RWPE1 (cell line): ENCODE measurements at regions not wholly inside any gene's neighbourhood (a gene's known extent, or its start where the extent isn't known, plus 50 kb on each side); places are given as distances from the start of the nearest gene placed in this dataset.

ENCODE experiments used
- CTCF ChIA-PET: fragments of 350-600 bp; sonication (Branson Sonifier 250); formaldehyde crosslinking; extraction: SDS; loops from one replicate; lab custom pipeline; 2021; lab: Yijun Ruan, JAX
- POLR2A ChIA-PET: fragments of 400-600 bp; formaldehyde crosslinking; extraction: SDS; loops from one replicate; lab custom pipeline; 2020; ENCODE audit warnings: antibody characterized with exemption; ENCODE audit not compliant: low non-redundant PET; lab: Yijun Ruan, JAX
- DNase-seq: peaks from one replicate; pipeline ENCODE4 v3.0.0; 2012; ENCODE audit warnings: low spot score
- H3K27ac ChIP-seq: fragments of 450-650 bp; 2 replicates; pipeline ENCODE4 v1.5.1; 2017
- TF ChIP-seq, protein P1 (sequence below): fragments of 450-650 bp; conservative IDR thresholded peaks from 2 replicates; pipeline ENCODE4 v1.5.1; 2017; ENCODE audit warnings: low read depth, mild to moderate bottlenecking

DNA sequence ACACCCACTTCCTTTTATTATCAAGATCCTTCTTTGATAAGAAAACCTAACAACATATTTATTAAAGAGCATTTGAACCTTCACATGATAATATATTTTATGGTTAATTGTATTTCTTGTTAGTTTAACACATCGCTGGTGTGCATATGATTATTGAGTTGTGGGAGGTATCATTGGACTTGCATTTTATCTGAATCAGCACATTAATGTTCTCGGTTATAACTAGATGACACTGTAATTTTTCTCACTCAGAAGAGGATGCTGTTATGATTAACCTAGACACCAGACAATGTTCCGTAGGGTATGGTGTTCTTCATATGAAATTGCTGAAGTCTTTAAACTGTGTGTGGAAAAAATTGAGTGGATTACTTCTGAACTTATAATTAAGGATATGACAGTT is 1188.3 kb upstream of the EPHA6 start:
- DNase-seq: no peak
- ChIA-PET CTCF (no interaction called here), POLR2A (no interaction called here)
- TF ChIP-seq, protein P1, sequence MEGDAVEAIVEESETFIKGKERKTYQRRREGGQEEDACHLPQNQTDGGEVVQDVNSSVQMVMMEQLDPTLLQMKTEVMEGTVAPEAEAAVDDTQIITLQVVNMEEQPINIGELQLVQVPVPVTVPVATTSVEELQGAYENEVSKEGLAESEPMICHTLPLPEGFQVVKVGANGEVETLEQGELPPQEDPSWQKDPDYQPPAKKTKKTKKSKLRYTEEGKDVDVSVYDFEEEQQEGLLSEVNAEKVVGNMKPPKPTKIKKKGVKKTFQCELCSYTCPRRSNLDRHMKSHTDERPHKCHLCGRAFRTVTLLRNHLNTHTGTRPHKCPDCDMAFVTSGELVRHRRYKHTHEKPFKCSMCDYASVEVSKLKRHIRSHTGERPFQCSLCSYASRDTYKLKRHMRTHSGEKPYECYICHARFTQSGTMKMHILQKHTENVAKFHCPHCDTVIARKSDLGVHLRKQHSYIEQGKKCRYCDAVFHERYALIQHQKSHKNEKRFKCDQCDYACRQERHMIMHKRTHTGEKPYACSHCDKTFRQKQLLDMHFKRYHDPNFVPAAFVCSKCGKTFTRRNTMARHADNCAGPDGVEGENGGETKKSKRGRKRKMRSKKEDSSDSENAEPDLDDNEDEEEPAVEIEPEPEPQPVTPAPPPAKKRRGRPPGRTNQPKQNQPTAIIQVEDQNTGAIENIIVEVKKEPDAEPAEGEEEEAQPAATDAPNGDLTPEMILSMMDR: no peak
- H3K27ac ChIP-seq: no peak overlapping the region

DNA sequence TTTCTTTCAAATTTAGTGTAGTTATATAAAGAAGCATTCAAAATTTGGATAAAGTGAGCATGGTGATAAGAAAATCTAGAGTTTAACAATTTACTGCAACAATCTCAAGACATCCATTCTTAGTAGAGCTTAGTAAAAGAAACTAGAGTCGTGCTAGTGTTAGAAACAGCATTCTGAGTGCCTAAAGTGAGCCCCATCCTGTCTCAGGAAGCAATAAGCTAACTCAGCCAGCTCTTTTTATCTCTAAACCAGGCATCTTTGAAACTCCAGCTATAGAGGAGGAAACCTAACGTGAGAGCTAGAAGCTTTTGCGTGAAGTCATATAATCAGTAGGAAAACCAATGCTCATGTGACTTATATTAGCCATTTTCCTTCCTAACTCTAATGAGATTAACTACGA is 1187.1 kb upstream of the EPHA6 start:
- TF ChIP-seq, protein P1: no peak
- CTCF ChIA-PET: no interaction called here
- POLR2A ChIA-PET: no interaction called here
- H3K27ac ChIP-seq: no peak overlapping the region
- DNase-seq: no peak

DNA sequence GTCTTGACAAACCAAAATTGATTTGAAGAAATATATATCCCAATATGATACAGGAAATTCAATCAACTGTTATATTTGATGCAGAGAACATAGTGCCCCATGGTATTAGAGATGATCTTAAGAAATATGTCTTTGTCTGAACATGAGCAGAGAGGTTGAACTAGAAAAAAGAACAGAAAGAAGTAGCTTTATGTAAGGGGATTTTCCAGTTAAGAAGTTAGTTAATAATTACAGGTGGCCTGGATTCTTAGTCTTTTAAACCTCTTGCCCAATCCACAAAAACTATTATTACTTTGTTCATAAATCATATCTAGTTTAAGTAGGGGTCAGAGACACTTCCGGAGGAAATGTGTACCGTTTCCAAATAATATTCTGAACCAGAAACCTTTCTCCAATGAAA is 1186.7 kb upstream of the EPHA6 start:
- CTCF ChIA-PET: no interaction called here
- POLR2A ChIA-PET: no interaction called here
- no peak for DNase-seq
- TF ChIP-seq, protein P1: no peak
- H3K27ac ChIP-seq: no peak overlapping the region

DNA sequence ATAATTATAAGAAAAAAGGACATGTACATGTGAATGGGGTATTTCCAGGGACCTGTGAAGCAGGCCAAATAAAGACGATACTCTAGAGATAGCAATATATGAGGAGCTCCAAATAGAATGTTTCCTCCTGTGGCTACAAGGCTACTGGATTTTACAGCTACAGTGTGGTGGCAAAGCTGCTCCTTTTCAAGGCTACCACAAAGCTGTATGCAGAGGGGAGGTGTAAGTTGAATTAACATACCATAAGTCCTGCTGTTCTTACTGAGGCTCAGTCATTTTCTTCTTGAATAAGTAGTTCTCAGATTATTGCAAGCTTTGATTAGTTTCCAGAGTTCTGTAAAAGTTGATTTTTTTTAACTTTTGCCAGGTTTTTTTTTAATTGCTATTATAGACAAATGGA is 1184.6 kb upstream of the EPHA6 start:
- CTCF ChIA-PET: no interaction called here
- POLR2A ChIA-PET: no interaction called here
- DNase-seq: no peak
- TF ChIP-seq, protein P1: no peak
- no peak overlapping the region for H3K27ac ChIP-seq

DNA sequence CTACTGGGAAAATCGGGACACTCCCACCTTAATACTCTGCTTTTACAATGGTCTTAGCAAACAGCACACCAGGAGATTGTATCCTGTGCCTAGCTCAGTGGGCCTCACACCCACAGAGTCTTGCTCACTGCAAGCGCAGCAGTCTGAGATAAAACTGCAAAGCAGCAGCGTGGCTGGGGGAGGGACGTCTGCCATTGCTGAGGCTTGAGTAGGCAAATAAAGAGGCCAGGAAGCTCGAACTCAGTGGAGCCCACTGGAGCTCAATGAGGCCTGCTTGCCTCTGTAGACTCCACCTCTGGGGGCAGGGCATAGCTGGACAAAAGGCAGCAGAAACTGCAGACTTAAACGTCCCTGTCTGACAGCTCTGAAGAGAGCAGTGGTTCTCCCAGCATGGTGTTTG is 1169.1 kb upstream of the EPHA6 start:
- no peak for DNase-seq
- no peak overlapping the region for H3K27ac ChIP-seq
- ChIA-PET CTCF (no interaction called here), POLR2A (no interaction called here)
- TF ChIP-seq, protein P1: no peak

DNA sequence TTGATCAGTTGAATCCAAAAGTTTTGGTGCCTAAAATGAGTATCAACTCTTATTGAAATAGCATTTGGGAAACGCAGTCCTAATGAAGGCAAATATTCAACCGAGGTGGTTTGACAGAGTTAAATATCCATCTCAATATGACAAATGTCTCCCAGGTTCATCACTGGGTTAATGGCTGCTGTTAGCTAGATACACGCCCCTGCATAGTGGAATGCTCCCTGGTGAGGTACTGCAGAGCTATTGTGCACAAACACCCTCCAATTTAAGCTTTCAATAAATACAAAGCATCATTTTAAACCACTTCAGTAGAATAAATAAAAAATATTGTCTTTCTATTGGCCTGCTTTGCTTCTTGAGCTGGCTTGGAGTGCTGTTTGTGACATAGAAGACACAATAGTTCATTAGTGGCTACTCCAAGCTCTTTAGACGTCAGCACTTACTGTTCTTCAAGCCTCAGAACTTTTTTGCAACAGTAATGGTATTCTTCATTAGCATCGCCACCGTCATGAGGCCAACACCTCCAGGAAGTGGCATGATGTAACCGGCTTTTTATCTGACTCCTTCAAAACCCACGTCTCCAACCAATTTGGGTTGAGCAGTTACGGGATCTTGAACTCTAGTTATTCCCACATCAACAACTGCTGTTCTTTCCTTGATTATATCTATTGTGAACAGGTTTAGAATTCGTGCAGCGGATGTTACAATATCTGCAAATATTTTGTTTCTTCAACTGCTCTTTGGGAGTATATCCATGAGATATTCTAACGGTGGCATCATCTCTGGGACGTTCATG is 1159.6 kb upstream of the EPHA6 start:
- H3K27ac ChIP-seq: no peak overlapping the region
- ChIA-PET POLR2A (no interaction called here), CTCF (no interaction called here)
- DNase-seq: no peak
- TF ChIP-seq, protein P1: no peak
